ENCODE measurements at regions not wholly inside any gene's neighbourhood (a gene's known extent, or its start where the extent isn't known, plus 50 kb on each side); places are given as distances from the start of the nearest gene placed in this dataset.
"Not testable (repeated sequence)": the region's sequence is repeated elsewhere in the genome, so short reads cannot be mapped to it uniquely, and the experiment has no call there.

- no peak for DNase-seq (ENCODE audit: low spot score)
Measured at GRCh38 chr11:22069844-22070243, 123.0 kb upstream of the ANO5 start.

DNA sequence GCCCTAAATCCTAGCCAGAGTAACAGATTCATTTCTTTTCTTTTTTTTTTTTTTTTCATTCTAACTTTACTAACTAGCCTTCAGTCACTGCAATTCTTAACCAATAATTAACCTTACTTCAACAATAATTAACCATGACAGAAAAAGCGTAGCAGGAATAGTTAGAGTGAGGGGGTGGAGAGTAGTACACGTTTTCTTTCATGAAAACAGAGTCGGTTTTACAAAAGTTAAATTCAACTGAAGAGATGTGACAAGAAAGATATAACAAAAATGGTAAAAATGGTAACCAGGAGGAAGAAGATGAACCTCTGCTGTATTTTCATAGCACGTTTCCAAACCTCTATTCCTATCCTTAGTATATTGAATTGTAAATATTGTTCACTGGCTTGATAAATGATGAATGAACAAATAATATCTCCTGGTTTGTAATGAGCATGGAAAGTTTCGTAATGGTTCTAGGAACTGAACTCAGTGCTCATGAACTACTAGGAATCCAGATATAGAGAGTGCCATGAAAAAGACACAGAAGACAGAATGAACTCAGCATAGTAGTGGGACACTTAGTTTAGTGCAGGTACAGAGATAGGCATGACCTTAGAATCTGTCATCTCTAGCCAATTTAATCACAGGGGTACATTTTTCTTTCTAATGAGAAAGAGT lies 116.5 kb upstream of the ANO5 start:
- no peak for DNase-seq (ENCODE audit: low spot score)

GRCh38 chr11:22078063-22078462 lies 114.8 kb upstream of the ANO5 start:
- DNase-seq (ENCODE audit: low spot score): no peak

- DNase-seq (ENCODE audit: low spot score): no peak
Measured at GRCh38 chr11:22079133-22079872, 113.6 kb upstream of the ANO5 start.

GRCh38 chr11:22082178-22082577 lies 110.7 kb upstream of the ANO5 start:
- no peak for DNase-seq (ENCODE audit: low spot score)

DNA sequence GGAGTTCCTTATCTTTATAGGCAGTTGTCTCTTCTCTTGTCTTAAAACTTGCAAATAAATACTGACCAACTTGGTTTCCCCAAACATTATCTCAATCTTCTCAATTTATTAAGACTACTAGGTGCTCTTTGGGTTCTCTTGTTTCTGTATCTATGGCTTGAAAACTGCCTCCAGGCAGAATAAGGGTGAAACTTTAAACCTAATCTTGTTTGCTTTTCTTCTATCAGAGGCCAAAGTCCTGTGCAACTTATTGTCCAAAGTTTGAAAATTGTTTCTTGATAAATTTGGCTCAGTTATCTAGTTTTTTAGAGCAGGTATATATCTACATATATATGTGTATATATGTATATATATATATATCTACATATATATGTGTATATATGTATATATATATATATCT lies 110.1 kb upstream of the ANO5 start:
- DNase-seq (ENCODE audit: low spot score): no peak

DNA sequence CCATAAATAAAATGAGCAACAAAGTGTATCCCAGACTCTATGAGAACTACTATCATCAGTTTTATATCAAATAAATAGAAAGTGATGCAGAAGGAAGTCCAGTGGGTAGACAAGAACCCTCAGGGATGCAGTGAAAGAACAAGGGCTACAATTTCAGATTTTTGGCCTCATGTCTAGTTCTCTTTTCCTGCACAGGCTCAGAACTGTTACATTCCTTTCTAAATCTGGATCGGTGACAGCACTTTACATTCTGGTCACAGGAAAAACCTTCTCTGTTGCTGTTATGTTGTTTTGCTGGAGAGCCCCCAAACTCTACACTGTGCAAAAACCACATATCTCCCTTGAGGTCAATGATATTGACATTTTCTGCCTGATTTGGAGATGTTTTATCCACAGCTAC lies 108.8 kb upstream of the ANO5 start:
- DNase-seq (ENCODE audit: low spot score): no peak

DNA sequence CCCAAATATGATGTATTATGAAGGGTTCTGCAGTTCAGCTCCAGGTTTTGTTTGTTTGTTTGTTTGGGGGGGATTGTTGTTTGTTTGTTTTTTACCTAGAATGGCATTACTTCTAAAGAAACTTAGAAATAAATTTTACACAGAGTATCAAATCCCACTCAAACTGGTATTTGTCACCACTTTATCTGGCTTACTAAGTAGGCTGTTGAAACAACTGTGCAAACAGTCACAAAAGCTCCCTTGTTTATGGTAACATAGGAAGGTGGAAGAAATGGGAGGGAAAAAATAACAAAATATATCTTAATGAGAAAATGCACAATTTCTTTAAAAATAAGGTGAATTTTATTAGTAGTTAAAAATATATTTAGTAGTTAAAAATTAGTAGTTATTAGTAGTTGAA lies 108.3 kb upstream of the ANO5 start:
- no peak for DNase-seq (ENCODE audit: low spot score)

GRCh38 chr11:22089609-22090008 lies 103.3 kb upstream of the ANO5 start:
- DNase-seq (ENCODE audit: low spot score): no peak

- DNase-seq (ENCODE audit: low spot score): no peak
Measured at GRCh38 chr11:22106566-22106965, 86.3 kb upstream of the ANO5 start.

DNA sequence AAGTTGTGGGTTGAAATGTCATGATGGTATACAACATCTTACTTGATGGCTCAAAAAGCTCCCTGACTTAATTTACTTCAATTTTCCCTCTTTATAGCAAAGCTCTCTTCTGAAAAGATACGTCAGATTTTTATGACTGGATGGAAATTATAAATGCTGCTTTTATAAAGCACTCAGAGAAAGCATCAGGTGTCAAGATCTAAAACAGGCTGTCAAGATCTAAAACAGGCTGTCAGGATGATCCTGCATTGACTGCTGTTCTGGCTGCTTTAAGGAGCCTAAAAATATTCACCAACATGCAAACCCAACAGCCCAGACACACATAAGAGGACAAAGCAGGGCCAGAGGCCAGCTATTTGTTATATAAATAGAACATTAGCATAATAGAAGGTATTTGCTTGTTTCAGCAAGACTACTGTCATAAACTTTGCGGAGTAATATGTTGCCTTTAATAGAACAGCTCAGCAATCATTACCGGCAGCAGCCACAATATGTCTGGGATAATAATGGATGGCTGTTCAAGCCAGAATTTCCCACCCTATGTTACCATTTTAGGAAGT lies 77.3 kb upstream of the ANO5 start:
- no peak for DNase-seq (ENCODE audit: low spot score)

DNA sequence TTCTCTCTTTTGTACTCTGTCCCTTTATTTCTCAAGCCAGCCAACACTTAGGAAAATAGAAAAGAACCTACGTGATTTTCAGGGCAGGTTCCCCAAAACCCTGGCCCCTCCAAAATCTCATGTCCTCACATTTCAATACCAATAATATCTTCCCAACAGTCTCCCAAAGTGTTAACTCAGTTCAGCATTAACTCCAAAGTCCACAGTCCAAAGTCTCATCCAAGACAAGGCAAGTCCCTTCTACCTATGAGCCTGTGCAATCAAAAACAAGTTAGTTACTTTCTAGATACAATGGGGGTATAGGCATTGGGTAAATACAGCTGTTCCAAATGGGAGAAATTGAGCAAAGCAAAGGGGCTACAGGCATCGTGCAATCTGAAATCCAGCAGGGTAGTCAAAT lies 64.9 kb upstream of the ANO5 start:
- DNase-seq (ENCODE audit: low spot score): not testable (repeated sequence)

GRCh38 chr11:22130462-22131053 lies 62.3 kb upstream of the ANO5 start:
- no peak for DNase-seq (ENCODE audit: low spot score)

DNA sequence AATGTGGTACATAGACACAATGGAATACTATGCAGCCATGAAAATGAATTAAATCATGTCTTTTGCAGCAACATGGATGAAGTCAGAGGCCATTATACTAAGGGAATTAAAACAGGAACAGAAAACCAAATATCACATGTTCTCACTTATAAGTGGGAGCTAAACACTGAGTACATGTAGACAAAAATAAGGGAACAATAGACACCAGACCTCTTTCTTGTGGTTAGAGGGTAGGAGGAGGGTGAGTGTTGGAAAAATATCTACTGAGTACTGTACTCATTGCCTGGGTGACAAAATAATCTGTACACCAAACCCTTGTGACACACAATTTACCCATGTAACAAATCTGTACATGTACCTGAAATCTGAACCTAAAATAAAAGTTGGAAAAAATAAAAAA lies 59.1 kb upstream of the ANO5 start:
- no peak for DNase-seq (ENCODE audit: low spot score)

DNA sequence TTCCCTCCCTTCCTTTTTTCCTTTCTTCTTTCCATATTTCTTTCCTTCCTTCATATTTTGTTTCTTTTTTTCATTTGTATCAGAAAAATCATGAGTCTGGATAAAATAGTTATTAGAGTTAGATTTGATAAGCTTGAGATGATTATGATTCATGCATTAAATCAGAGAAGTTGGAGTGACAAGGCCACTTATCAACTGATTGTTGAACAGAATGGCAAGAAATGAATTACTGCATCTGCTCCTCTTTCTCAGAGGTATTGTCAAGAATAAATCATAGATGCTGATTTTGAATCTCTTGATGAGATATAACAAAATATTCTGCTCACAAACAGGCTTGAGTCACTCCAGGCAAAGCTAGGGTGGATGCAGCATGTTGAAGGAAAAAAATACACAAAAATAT lies 54.6 kb upstream of the ANO5 start:
- no peak for DNase-seq (ENCODE audit: low spot score)
